ENCODE measurements at regions not wholly inside any gene's neighbourhood (a gene's known extent, or its start where the extent isn't known, plus 50 kb on each side); places are given as distances from the start of the nearest gene placed in this dataset.

DNA sequence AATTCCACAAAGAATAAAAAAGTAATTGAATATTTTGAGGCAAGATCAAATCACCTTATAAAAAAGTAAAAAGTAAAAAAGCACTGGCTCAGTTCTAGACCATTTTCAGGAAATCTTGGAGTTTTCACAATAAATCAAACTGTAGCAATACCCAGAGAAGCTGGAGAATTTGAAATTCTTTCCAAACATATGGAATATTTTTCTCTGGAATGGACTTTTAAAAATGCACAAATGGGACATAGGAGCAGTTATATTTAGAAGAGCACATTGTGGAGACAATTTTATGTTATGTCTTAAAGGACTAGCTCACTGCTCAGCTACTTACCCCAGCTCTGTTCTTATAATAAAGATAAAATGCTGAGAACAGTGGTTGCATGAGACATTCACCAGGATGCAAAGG is 211.9 kb upstream of the KIT start:
- TF ChIP-seq CTCF (IDR thresholded peaks at IDR 0.05): no peak
- TF ChIP-seq POLR2A (IDR thresholded peaks at IDR 0.05): no peak
